HG03342 (cell line): ENCODE measurements at regions not wholly inside any gene's neighbourhood (a gene's known extent, or its start where the extent isn't known, plus 50 kb on each side); places are given as distances from the start of the nearest gene placed in this dataset.

Source experiments
- ATAC-seq: cut with Tn5 transposase; IDR thresholded peaks from one replicate; pipeline ENCODE4 v1.9.1; 2021; ENCODE audit warnings: mild to moderate bottlenecking, moderate library complexity; ENCODE audit not compliant: unreplicated experiment

- no peak for ATAC-seq
Observed at GRCh38 chr21:29441651-29442050, 142.9 kb downstream of the BACH1 start.

GRCh38 chr21:29443411-29444010 is 144.8 kb downstream of the BACH1 start:
- ATAC-seq = no peak

GRCh38 chr21:29448766-29449165 is 150.0 kb downstream of the BACH1 start:
- ATAC-seq = no peak

GRCh38 chr21:29449306-29449950 is 150.7 kb downstream of the BACH1 start:
- no peak for ATAC-seq

- ATAC-seq = no peak
Observed at GRCh38 chr21:29450058-29450457, 151.3 kb downstream of the BACH1 start.

GRCh38 chr21:29453511-29453910 is 154.8 kb downstream of the BACH1 start:
- peak; percentile 69 for ATAC-seq

GRCh38 chr21:29454179-29454578 is 155.5 kb downstream of the BACH1 start:
- ATAC-seq = no peak

- no peak for ATAC-seq
Observed at GRCh38 chr21:29462479-29462878, 163.8 kb downstream of the BACH1 start.

- ATAC-seq = no peak
Observed at GRCh38 chr21:29465546-29465945, 166.8 kb downstream of the BACH1 start.

- no peak for ATAC-seq
Observed at GRCh38 chr21:29466532-29466931, 167.8 kb downstream of the BACH1 start.

GRCh38 chr21:29470397-29470796 is 171.7 kb downstream of the BACH1 start:
- ATAC-seq = no peak

GRCh38 chr21:29473808-29474207 is 175.1 kb downstream of the BACH1 start:
- ATAC-seq = no peak

- ATAC-seq = no peak
Observed at GRCh38 chr21:29475329-29475728, 176.6 kb downstream of the BACH1 start.

- ATAC-seq = no peak
Observed at GRCh38 chr21:29477347-29477746, 178.6 kb downstream of the BACH1 start.

GRCh38 chr21:29477941-29478340 is 179.2 kb downstream of the BACH1 start:
- ATAC-seq = no peak

- no peak for ATAC-seq
Observed at GRCh38 chr21:29481081-29481480, 182.4 kb downstream of the BACH1 start.

- no peak for ATAC-seq
Observed at GRCh38 chr21:29481641-29482040, 182.9 kb downstream of the BACH1 start.

GRCh38 chr21:29486306-29486807 is 187.6 kb downstream of the BACH1 start:
- no peak for ATAC-seq
